ENCODE measurements at regions not wholly inside any gene's neighbourhood (a gene's known extent, or its start where the extent isn't known, plus 50 kb on each side); places are given as distances from the start of the nearest gene placed in this dataset.
"Not testable (repeated sequence)": the region's sequence is repeated elsewhere in the genome, so short reads cannot be mapped to it uniquely, and the experiment has no call there.

GRCh38 chr2:43146083-43146482 is 80.3 kb downstream of the ZFP36L2 start:
- DNase-seq, result no peak

GRCh38 chr2:43144263-43144662 is 82.1 kb downstream of the ZFP36L2 start:
- no peak for DNase-seq

- no peak for DNase-seq
Measured at GRCh38 chr2:43143756-43144155, 82.7 kb downstream of the ZFP36L2 start.

GRCh38 chr2:43142921-43143438 is 83.4 kb downstream of the ZFP36L2 start:
- no peak for DNase-seq

GRCh38 chr2:43141636-43142151 is 84.7 kb downstream of the ZFP36L2 start:
- DNase-seq, result not testable (repeated sequence)

- DNase-seq, result no peak
Measured at GRCh38 chr2:43139996-43140621, 86.3 kb downstream of the ZFP36L2 start.

GRCh38 chr2:43139501-43139900 is 86.9 kb downstream of the ZFP36L2 start:
- no peak for DNase-seq

- no peak for DNase-seq
Measured at GRCh38 chr2:43138441-43138840, 88.0 kb downstream of the ZFP36L2 start.

GRCh38 chr2:43136876-43137275 is 89.5 kb downstream of the ZFP36L2 start:
- no peak for DNase-seq

- DNase-seq, result no peak
Measured at GRCh38 chr2:43136011-43136799, 90.2 kb downstream of the ZFP36L2 start.

GRCh38 chr2:43135583-43135982 is 90.8 kb downstream of the ZFP36L2 start:
- no peak for DNase-seq

- DNase-seq, result no peak
Measured at GRCh38 chr2:43134571-43134889, 91.9 kb downstream of the ZFP36L2 start.

GRCh38 chr2:43133708-43134570 is 92.5 kb downstream of the ZFP36L2 start:
- no peak for DNase-seq

GRCh38 chr2:43133336-43133707 is 93.1 kb downstream of the ZFP36L2 start:
- no peak for DNase-seq

- no peak for DNase-seq
Measured at GRCh38 chr2:43132683-43133301, 93.6 kb downstream of the ZFP36L2 start.

- DNase-seq, result no peak
Measured at GRCh38 chr2:43131890-43132682, 94.3 kb downstream of the ZFP36L2 start.

GRCh38 chr2:43131051-43131889 is 95.1 kb downstream of the ZFP36L2 start:
- peak; percentile 15 for DNase-seq

GRCh38 chr2:43130548-43130875 is 95.9 kb downstream of the ZFP36L2 start:
- no peak for DNase-seq

GRCh38 chr2:43129676-43130547 is 96.5 kb downstream of the ZFP36L2 start:
- DNase-seq, result no peak

GRCh38 chr2:43128559-43128955 is 97.8 kb downstream of the ZFP36L2 start:
- no peak for DNase-seq
